ENCODE measurements at regions not wholly inside any gene's neighbourhood (a gene's known extent, or its start where the extent isn't known, plus 50 kb on each side); places are given as distances from the start of the nearest gene placed in this dataset.

- no peak for TF ChIP-seq CTCF (conservative IDR thresholded peaks at IDR 0.05)
- Mint-ChIP-seq H3K36me3 (ENCODE audit: low read depth) (no peaks in the 10 kb centered on the region), H3K9me3 (peaks cover 3% of the 10 kb centered on the region), H3K27ac (ENCODE audit: unreplicated experiment) (no peak overlapping the region), H3K4me1 (peaks cover 16% of the 10 kb centered on the region), H3K4me3 (no peak overlapping the region), H3K27me3 (ENCODE audit: low read depth) (no peaks in the 10 kb centered on the region)
- DNase-seq (ENCODE audit: low read depth, low spot score) = no peak
Measured at GRCh38 chr15:93826293-93826692, 405.1 kb upstream of the MCTP2 start.

- no peak for TF ChIP-seq CTCF (conservative IDR thresholded peaks at IDR 0.05)
- Mint-ChIP-seq H3K4me3 (no peak overlapping the region), H3K27me3 (ENCODE audit: low read depth) (no peaks in the 10 kb centered on the region)
Measured at GRCh38 chr15:93825682-93826081, 405.7 kb upstream of the MCTP2 start.

GRCh38 chr15:93823971-93824913 is 407.1 kb upstream of the MCTP2 start:
- TF ChIP-seq CTCF (conservative IDR thresholded peaks at IDR 0.05) = no peak
- Mint-ChIP-seq H3K36me3 (ENCODE audit: low read depth) (no peaks in the 10 kb centered on the region), H3K4me3 (no peak overlapping the region), H3K27ac (ENCODE audit: unreplicated experiment) (peak overlapping the region; percentile 74), H3K9me3 (peaks cover 3% of the 10 kb centered on the region), H3K27me3 (ENCODE audit: low read depth) (no peaks in the 10 kb centered on the region), H3K4me1 (peaks cover 2% of the 10 kb centered on the region)
- DNase-seq (ENCODE audit: low read depth, low spot score) = no peak

More at GRCh38 chr15:93825682-93826081, 405.7 kb upstream of the MCTP2 start:
- no peaks in the 10 kb centered on the region for H3K36me3 Mint-ChIP-seq (ENCODE audit: low read depth)
- no peak for DNase-seq (ENCODE audit: low read depth, low spot score)
- peaks cover 3% of the 10 kb centered on the region for H3K9me3 Mint-ChIP-seq
- no peak overlapping the region for H3K27ac Mint-ChIP-seq (ENCODE audit: unreplicated experiment)
- peaks cover 10% of the 10 kb centered on the region for H3K4me1 Mint-ChIP-seq

- Mint-ChIP-seq H3K27me3 (ENCODE audit: low read depth) (no peaks in the 10 kb centered on the region), H3K9me3 (peaks cover 14% of the 10 kb centered on the region), H3K36me3 (ENCODE audit: low read depth) (no peaks in the 10 kb centered on the region), H3K4me3 (no peak overlapping the region), H3K27ac (ENCODE audit: unreplicated experiment) (no peak overlapping the region), H3K4me1 (no peaks in the 10 kb centered on the region)
- no peak for DNase-seq (ENCODE audit: low read depth, low spot score)
- TF ChIP-seq CTCF (conservative IDR thresholded peaks at IDR 0.05) = no peak
Measured at GRCh38 chr15:93820566-93820965, 410.8 kb upstream of the MCTP2 start.

GRCh38 chr15:93819826-93820225 is 411.5 kb upstream of the MCTP2 start:
- Mint-ChIP-seq H3K9me3 (peaks cover 18% of the 10 kb centered on the region), H3K4me1 (no peaks in the 10 kb centered on the region), H3K4me3 (no peak overlapping the region), H3K27me3 (ENCODE audit: low read depth) (no peaks in the 10 kb centered on the region), H3K36me3 (ENCODE audit: low read depth) (no peaks in the 10 kb centered on the region), H3K27ac (ENCODE audit: unreplicated experiment) (no peak overlapping the region)
- no peak for TF ChIP-seq CTCF (conservative IDR thresholded peaks at IDR 0.05)
- no peak for DNase-seq (ENCODE audit: low read depth, low spot score)

Data from neural crest cell (in vitro differentiated cells).